Stromal cell of bone marrow (primary cell): ENCODE measurements at regions not wholly inside any gene's neighbourhood (a gene's known extent, or its start where the extent isn't known, plus 50 kb on each side); places are given as distances from the start of the nearest gene placed in this dataset.

Source experiments
- DNase-seq: peaks from one replicate; pipeline ENCODE4 v3.0.0-alpha.2; 2012; ENCODE audit warnings: low read depth

GRCh38 chr9:129236441-129237145 lies 58.5 kb upstream of the IER5L start:
- no peak for DNase-seq

GRCh38 chr9:129235931-129236331 lies 57.9 kb upstream of the IER5L start:
- DNase-seq, result no peak

- no peak for DNase-seq
Observed at GRCh38 chr9:129235041-129235930, 57.2 kb upstream of the IER5L start.

- no peak for DNase-seq
Observed at GRCh38 chr9:129234491-129234890, 56.4 kb upstream of the IER5L start.

GRCh38 chr9:129232839-129233591 lies 55.0 kb upstream of the IER5L start:
- DNase-seq, result no peak

GRCh38 chr9:129231759-129232158 lies 53.7 kb upstream of the IER5L start:
- DNase-seq, result no peak

GRCh38 chr9:129231022-129231739 lies 53.1 kb upstream of the IER5L start:
- no peak for DNase-seq

- no peak for DNase-seq
Observed at GRCh38 chr9:129230302-129230701, 52.2 kb upstream of the IER5L start.
